GM18858 (cell line): ENCODE measurements at regions not wholly inside any gene's neighbourhood (a gene's known extent, or its start where the extent isn't known, plus 50 kb on each side); places are given as distances from the start of the nearest gene placed in this dataset.
"Not testable (repeated sequence)": the region's sequence is repeated elsewhere in the genome, so short reads cannot be mapped to it uniquely, and the experiment has no call there.

Experiments used
- ATAC-seq: cut with Tn5 transposase; IDR thresholded peaks from one replicate; pipeline ENCODE4 v1.9.1; 2021; ENCODE audit not compliant: unreplicated experiment

- ATAC-seq: no peak
Measured at GRCh38 chr22:47401976-47402770, 639.7 kb downstream of the TBC1D22A start.

GRCh38 chr22:47401592-47401898, 639.1 kb downstream of the TBC1D22A start:
- no peak for ATAC-seq

- ATAC-seq: no peak
Measured at GRCh38 chr22:47400701-47401591, 638.5 kb downstream of the TBC1D22A start.

GRCh38 chr22:47400131-47400530, 637.7 kb downstream of the TBC1D22A start:
- not testable (repeated sequence) for ATAC-seq

GRCh38 chr22:47398921-47399790, 636.7 kb downstream of the TBC1D22A start:
- ATAC-seq: no peak

- no peak for ATAC-seq
Measured at GRCh38 chr22:47398491-47398890, 636.0 kb downstream of the TBC1D22A start.

GRCh38 chr22:47397673-47398072, 635.2 kb downstream of the TBC1D22A start:
- ATAC-seq: no peak

- no peak for ATAC-seq
Measured at GRCh38 chr22:47396515-47396914, 634.1 kb downstream of the TBC1D22A start.

GRCh38 chr22:47396105-47396504, 633.7 kb downstream of the TBC1D22A start:
- no peak for ATAC-seq

- ATAC-seq: no peak
Measured at GRCh38 chr22:47395481-47395880, 633.0 kb downstream of the TBC1D22A start.

- ATAC-seq: no peak
Measured at GRCh38 chr22:47394504-47395440, 632.3 kb downstream of the TBC1D22A start.

GRCh38 chr22:47393191-47393590, 630.7 kb downstream of the TBC1D22A start:
- ATAC-seq: no peak

GRCh38 chr22:47392729-47393128, 630.3 kb downstream of the TBC1D22A start:
- ATAC-seq: no peak

- no peak for ATAC-seq
Measured at GRCh38 chr22:47392054-47392347, 629.6 kb downstream of the TBC1D22A start.

- no peak for ATAC-seq
Measured at GRCh38 chr22:47391169-47392053, 629.0 kb downstream of the TBC1D22A start.

- no peak for ATAC-seq
Measured at GRCh38 chr22:47390026-47390970, 627.8 kb downstream of the TBC1D22A start.

- no peak for ATAC-seq
Measured at GRCh38 chr22:47389201-47389600, 626.8 kb downstream of the TBC1D22A start.

- no peak for ATAC-seq
Measured at GRCh38 chr22:47388778-47389177, 626.3 kb downstream of the TBC1D22A start.
